ENCODE measurements at regions not wholly inside any gene's neighbourhood (a gene's known extent, or its start where the extent isn't known, plus 50 kb on each side); places are given as distances from the start of the nearest gene placed in this dataset.

GRCh38 chr6:27049863-27050781 is 197.4 kb upstream of the PRSS16 start:
- TF ChIP-seq CTCF (IDR thresholded peaks at IDR 0.05): no peak
- no peak for TF ChIP-seq NRF1 (IDR thresholded peaks at IDR 0.05; ENCODE audit: low read depth, low read length)
- no peak for TF ChIP-seq MXI1 (IDR thresholded peaks at IDR 0.05; ENCODE audit: low read depth, low read length)
- TF ChIP-seq JUND (IDR thresholded peaks at IDR 0.05): no peak
